ENCODE measurements at regions not wholly inside any gene's neighbourhood (a gene's known extent, or its start where the extent isn't known, plus 50 kb on each side); places are given as distances from the start of the nearest gene placed in this dataset.

- no peaks in the 10 kb centered on the region for H3K4me1 ChIP-seq (ENCODE audit: control insufficient read depth in 2 of 3, insufficient read depth in 2 of 3, low read depth in 1 of 3, low read length in 3 of 3)
- no peaks in the 10 kb centered on the region for H3K36me3 ChIP-seq (ENCODE audit: control insufficient read depth in 2 of 3, insufficient read depth in 3 of 3, low read length in 3 of 3)
- H3K27ac ChIP-seq (ENCODE audit: low read depth in 2 of 2, low read length in 2 of 2), result no peak overlapping the region
- DNase-seq (no peak), FAIRE-seq (no peak)
- H3K9me3 ChIP-seq (ENCODE audit: control insufficient read depth in 2 of 3, insufficient read depth in 1 of 3, low read length in 3 of 3), result no peaks in the 10 kb centered on the region
- H3K27me3 ChIP-seq (ENCODE audit: control insufficient read depth, insufficient read depth, low read length), result no peaks in the 10 kb centered on the region
- no peak overlapping the region for H3K4me3 ChIP-seq (ENCODE audit: low read length in 3 of 3)
- H3K9ac ChIP-seq (ENCODE audit: low read length in 3 of 3), result no peak overlapping the region
- TF ChIP-seq CTCF (IDR thresholded peaks at IDR 0.05; ENCODE audit: borderline replicate concordance, extremely low read depth, insufficient read depth), result no peak
- intact Hi-C loops (cut with DNase I), result no loop called here
Observed at GRCh38 chr10:2623675-2624274, 443.6 kb upstream of the PFKP start.

GRCh38 chr10:2620827-2621521 is 446.4 kb upstream of the PFKP start:
- intact Hi-C loops (cut with DNase I), result no loop called here
- FAIRE-seq, result no peak

GRCh38 chr10:2619916-2620315 is 447.4 kb upstream of the PFKP start:
- no peak for FAIRE-seq
- intact Hi-C loops (cut with DNase I), result no loop called here
- Histone ChIP-seq H3K9ac (ENCODE audit: low read length in 3 of 3) (no peak overlapping the region), H3K9me3 (ENCODE audit: control insufficient read depth in 2 of 3, insufficient read depth in 1 of 3, low read length in 3 of 3) (no peaks in the 10 kb centered on the region), H3K27me3 (ENCODE audit: control insufficient read depth, insufficient read depth, low read length) (no peaks in the 10 kb centered on the region), H3K4me1 (ENCODE audit: control insufficient read depth in 2 of 3, insufficient read depth in 2 of 3, low read depth in 1 of 3, low read length in 3 of 3) (no peaks in the 10 kb centered on the region), H3K4me3 (ENCODE audit: low read length in 3 of 3) (no peak overlapping the region), H3K36me3 (ENCODE audit: control insufficient read depth in 2 of 3, insufficient read depth in 3 of 3, low read length in 3 of 3) (no peaks in the 10 kb centered on the region), H3K27ac (ENCODE audit: low read depth in 2 of 2, low read length in 2 of 2) (no peak overlapping the region)
- TF ChIP-seq CTCF (IDR thresholded peaks at IDR 0.05; ENCODE audit: borderline replicate concordance, extremely low read depth, insufficient read depth), result no peak
- DNase-seq, result no peak

More at GRCh38 chr10:2620827-2621521, 446.4 kb upstream of the PFKP start:
- no peak overlapping the region for H3K27ac ChIP-seq (ENCODE audit: low read depth in 2 of 2, low read length in 2 of 2)
- no peak overlapping the region for H3K4me3 ChIP-seq (ENCODE audit: low read length in 3 of 3)
- no peaks in the 10 kb centered on the region for H3K9me3 ChIP-seq (ENCODE audit: control insufficient read depth in 2 of 3, insufficient read depth in 1 of 3, low read length in 3 of 3)
- no peak overlapping the region for H3K9ac ChIP-seq (ENCODE audit: low read length in 3 of 3)
- DNase-seq, result no peak
- TF ChIP-seq CTCF (IDR thresholded peaks at IDR 0.05; ENCODE audit: borderline replicate concordance, extremely low read depth, insufficient read depth), result no peak
- H3K27me3 ChIP-seq (ENCODE audit: control insufficient read depth, insufficient read depth, low read length), result no peaks in the 10 kb centered on the region
- no peaks in the 10 kb centered on the region for H3K36me3 ChIP-seq (ENCODE audit: control insufficient read depth in 2 of 3, insufficient read depth in 3 of 3, low read length in 3 of 3)
- H3K4me1 ChIP-seq (ENCODE audit: control insufficient read depth in 2 of 3, insufficient read depth in 2 of 3, low read depth in 1 of 3, low read length in 3 of 3), result no peaks in the 10 kb centered on the region

Measured in kidney (tissue), 13 donors.